Panc1 (cell line): ENCODE measurements at regions not wholly inside any gene's neighbourhood (a gene's known extent, or its start where the extent isn't known, plus 50 kb on each side); places are given as distances from the start of the nearest gene placed in this dataset.

ENCODE experiments used
- CTCF ChIP-seq: fragments of 450-650 bp; IDR thresholded peaks from 2 replicates; pipeline ENCODE4 v1.5.1; 2017; ENCODE audit warnings: mild to moderate bottlenecking
- POLR2AphosphoS5 ChIP-seq: IDR thresholded peaks from 2 replicates; pipeline ENCODE4 v1.6.1; 2012; ENCODE audit warnings: mild to moderate bottlenecking, low read depth, low read length, moderate library complexity
- SIN3A ChIP-seq: IDR thresholded peaks from 2 replicates; pipeline ENCODE4 v1.6.1; 2012; ENCODE audit warnings: low read depth, mild to moderate bottlenecking, low read length, moderate library complexity, borderline replicate concordance; ENCODE audit not compliant: insufficient read depth
- TF ChIP-seq, protein P1 (sequence below), 2 experiments: IDR thresholded peaks; 2 replicates each; pipeline ENCODE4 v1.6.1; 2011 to 2012; ENCODE audit warnings: low read depth in 2 of 2, control low read depth in 1 of 2, low read length in 1 of 2, mild to moderate bottlenecking in 1 of 2, moderate library complexity in 1 of 2; ENCODE audit not compliant: insufficient read depth in 1 of 2

DNA sequence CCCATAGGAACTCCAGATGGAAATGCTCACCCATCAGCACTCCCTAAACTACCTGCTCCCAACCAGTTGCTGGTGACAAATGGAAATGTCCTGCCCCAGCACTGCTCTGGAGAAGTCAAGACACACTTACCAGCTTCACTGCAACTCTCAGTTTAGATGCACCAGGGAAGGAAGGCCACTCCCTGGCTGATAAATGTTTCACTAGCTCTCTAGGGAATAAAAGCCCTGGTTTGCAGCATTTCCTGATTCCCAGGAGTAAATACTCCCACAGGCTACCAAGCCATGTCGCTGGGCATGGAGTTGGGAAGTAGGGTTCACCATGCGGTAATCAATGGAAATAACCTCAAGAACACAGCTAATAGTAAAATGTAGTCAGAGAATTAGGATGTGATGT is 112.0 kb upstream of the NEO1 start:
- no peak for TF ChIP-seq CTCF
- no peak for TF ChIP-seq SIN3A
- no peak for TF ChIP-seq POLR2AphosphoS5
- TF ChIP-seq, protein P1, sequence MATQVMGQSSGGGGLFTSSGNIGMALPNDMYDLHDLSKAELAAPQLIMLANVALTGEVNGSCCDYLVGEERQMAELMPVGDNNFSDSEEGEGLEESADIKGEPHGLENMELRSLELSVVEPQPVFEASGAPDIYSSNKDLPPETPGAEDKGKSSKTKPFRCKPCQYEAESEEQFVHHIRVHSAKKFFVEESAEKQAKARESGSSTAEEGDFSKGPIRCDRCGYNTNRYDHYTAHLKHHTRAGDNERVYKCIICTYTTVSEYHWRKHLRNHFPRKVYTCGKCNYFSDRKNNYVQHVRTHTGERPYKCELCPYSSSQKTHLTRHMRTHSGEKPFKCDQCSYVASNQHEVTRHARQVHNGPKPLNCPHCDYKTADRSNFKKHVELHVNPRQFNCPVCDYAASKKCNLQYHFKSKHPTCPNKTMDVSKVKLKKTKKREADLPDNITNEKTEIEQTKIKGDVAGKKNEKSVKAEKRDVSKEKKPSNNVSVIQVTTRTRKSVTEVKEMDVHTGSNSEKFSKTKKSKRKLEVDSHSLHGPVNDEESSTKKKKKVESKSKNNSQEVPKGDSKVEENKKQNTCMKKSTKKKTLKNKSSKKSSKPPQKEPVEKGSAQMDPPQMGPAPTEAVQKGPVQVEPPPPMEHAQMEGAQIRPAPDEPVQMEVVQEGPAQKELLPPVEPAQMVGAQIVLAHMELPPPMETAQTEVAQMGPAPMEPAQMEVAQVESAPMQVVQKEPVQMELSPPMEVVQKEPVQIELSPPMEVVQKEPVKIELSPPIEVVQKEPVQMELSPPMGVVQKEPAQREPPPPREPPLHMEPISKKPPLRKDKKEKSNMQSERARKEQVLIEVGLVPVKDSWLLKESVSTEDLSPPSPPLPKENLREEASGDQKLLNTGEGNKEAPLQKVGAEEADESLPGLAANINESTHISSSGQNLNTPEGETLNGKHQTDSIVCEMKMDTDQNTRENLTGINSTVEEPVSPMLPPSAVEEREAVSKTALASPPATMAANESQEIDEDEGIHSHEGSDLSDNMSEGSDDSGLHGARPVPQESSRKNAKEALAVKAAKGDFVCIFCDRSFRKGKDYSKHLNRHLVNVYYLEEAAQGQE (IDR thresholded peaks at IDR 0.05; ENCODE audit: insufficient read depth in 1 of 2, low read depth in 2 of 2, low read length in 1 of 2) = no peak
